ENCODE measurements at regions not wholly inside any gene's neighbourhood (a gene's known extent, or its start where the extent isn't known, plus 50 kb on each side); places are given as distances from the start of the nearest gene placed in this dataset.

DNA sequence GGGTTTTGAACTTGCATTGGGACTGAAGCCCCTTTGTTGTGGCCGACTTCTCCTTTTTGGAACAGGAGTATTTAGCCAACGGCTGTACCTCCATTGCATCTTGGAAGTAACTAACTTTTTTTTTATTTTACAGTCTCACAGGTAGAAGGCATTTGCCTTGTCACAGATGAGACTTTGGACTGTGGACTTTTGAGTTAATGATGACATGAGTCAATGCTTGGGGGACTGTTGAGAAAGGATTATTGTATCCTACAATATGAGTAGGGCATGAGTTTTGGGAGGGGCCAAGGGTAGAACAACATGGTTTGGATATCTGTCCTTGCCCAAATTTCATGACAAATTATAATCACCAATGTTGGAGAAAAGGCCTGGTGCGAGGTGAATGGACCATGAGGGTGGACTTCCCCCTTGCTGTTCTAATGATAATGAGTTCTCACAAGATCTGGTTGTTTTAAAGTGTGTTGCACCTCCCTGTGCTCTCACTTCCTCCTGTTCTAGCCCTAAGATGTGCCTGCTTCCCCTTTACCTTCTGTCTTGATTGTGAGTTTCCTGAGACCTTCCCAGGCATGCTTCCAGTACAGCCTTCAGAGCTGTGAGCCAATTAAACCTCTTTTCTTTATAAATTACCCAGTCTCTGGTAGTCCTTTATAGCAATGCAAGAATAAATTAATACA lies 1269.4 kb upstream of the CHAC2 start (continued):
- TF ChIP-seq PRDM6 (tag by site-specific recombination; IDR thresholded peaks at IDR 0.05) (no peak), ZNF585B (tag by site-specific recombination; IDR thresholded peaks at IDR 0.05) (no peak), ZNF416 (tag by site-specific recombination; IDR thresholded peaks at IDR 0.05) (no peak), MYNN (tag by site-specific recombination; IDR thresholded peaks at IDR 0.05; ENCODE audit: borderline replicate concordance) (no peak), ZNF544 (tag by site-specific recombination; IDR thresholded peaks at IDR 0.05) (no peak), PRDM2 (tag by site-specific recombination; IDR thresholded peaks at IDR 0.05; ENCODE audit: borderline replicate concordance) (no peak), ZNF658 (tag by site-specific recombination; IDR thresholded peaks at IDR 0.05) (no peak), ZNF623 (tag by site-specific recombination; IDR thresholded peaks at IDR 0.05) (no peak), ZNF707 (tag by site-specific recombination; IDR thresholded peaks at IDR 0.05) (no peak)

DNA sequence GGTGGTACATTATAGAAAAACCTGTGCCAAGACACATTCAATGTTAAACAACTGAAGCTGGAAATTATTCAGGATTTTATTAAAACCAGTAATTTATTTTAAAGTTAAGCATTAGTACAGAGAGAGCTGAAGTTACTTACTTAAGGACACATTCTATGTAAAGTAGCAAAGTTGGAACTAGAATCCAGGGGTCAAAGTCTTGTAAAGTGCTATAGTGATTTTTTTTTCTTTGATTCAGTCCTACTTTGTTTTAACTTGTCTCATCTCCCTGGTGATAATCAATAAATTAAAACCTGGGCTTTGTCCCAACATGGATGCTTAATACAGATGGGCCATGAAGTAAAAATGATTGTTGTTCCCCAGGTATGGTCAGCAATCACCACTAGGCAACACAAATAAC lies 1271.8 kb upstream of the CHAC2 start:
- Histone ChIP-seq H3K27ac (ENCODE audit: extremely low read depth, low read depth, low read length) (no peak overlapping the region), H3K9me3 (ENCODE audit: control insufficient read depth, insufficient read depth, low read depth, low read length) (no peaks in the 10 kb centered on the region), H3K4me3 (ENCODE audit: low read depth, low read length) (no peak overlapping the region), H3K36me3 (ENCODE audit: control insufficient read depth in 2 of 2, insufficient read depth in 1 of 2, low read length in 2 of 2) (no peaks in the 10 kb centered on the region), H3K4me1 (ENCODE audit: control insufficient read depth, insufficient read depth, low read length) (no peaks in the 10 kb centered on the region)
- POLR2A ChIA-PET: no interaction called here
- CTCF ChIA-PET: no interaction called here
- TF ChIP-seq REPIN1 (tag by site-specific recombination; IDR thresholded peaks at IDR 0.05; ENCODE audit: low read depth): no peak

- ChIA-PET CTCF (interaction anchor here (0.7 kb wide), 1 partner anchor 1331 kb away, joined by 3 read pairs; no protein-coding TSS in a partner anchor), POLR2A (no interaction called here)
Measured at GRCh38 chr2:52477166-52477565, 1290.4 kb upstream of the CHAC2 start.

DNA sequence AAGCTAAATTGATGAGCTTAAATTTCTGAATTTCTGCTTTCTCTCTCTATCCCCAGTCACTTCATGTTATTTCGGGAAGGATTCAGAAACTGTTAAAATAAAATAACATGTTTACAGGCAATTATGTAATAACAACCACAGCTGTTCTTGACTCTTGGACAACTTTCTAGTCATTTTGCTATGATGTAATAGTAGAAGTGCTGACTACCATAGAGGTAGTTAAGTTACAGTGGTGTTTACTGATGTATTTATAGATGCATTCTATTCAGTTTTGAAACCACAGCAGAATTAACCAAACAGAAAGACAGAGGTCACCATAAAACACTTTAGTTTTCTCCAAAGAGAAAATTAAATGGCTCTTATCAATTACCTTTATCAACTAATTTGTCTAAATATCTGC lies 1292.0 kb upstream of the CHAC2 start:
- H3K36me3 ChIP-seq (ENCODE audit: control insufficient read depth in 2 of 2, insufficient read depth in 1 of 2, low read length in 2 of 2): no peaks in the 10 kb centered on the region
- no peaks in the 10 kb centered on the region for H3K4me1 ChIP-seq (ENCODE audit: control insufficient read depth, insufficient read depth, low read length)
- no peak overlapping the region for H3K4me3 ChIP-seq (ENCODE audit: low read depth, low read length)
- POLR2A ChIA-PET: no interaction called here
- H3K27ac ChIP-seq (ENCODE audit: extremely low read depth, low read depth, low read length): no peak overlapping the region
- CTCF ChIA-PET: no interaction called here
- no peaks in the 10 kb centered on the region for H3K9me3 ChIP-seq (ENCODE audit: control insufficient read depth, insufficient read depth, low read depth, low read length)
- TF ChIP-seq ATF2 (tag by site-specific recombination; IDR thresholded peaks at IDR 0.05; ENCODE audit: low read depth) (no peak), HOXD13 (CRISPR knock-in tag; IDR thresholded peaks at IDR 0.05; ENCODE audit: borderline replicate concordance) (no peak), ZNF843 (tag by site-specific recombination; IDR thresholded peaks at IDR 0.05) (no peak), ZNF350 (tag by site-specific recombination; IDR thresholded peaks at IDR 0.05) (no peak), ZNF404 (tag by site-specific recombination; IDR thresholded peaks at IDR 0.05) (no peak), PRDM6 (tag by site-specific recombination; IDR thresholded peaks at IDR 0.05) (no peak), ZNF221 (tag by site-specific recombination; IDR thresholded peaks at IDR 0.05; ENCODE audit: borderline replicate concordance) (no peak)

More at GRCh38 chr2:52477166-52477565, 1290.4 kb upstream of the CHAC2 start:
- TF ChIP-seq ZNF426 (tag by site-specific recombination; IDR thresholded peaks at IDR 0.05): no peak
- TF ChIP-seq ZNF549 (tag by site-specific recombination; IDR thresholded peaks at IDR 0.05): no peak
- Histone ChIP-seq H3K9me3 (ENCODE audit: control insufficient read depth, insufficient read depth, low read depth, low read length) (no peaks in the 10 kb centered on the region), H3K4me3 (ENCODE audit: low read depth, low read length) (no peak overlapping the region), H3K4me1 (ENCODE audit: control insufficient read depth, insufficient read depth, low read length) (no peaks in the 10 kb centered on the region), H3K36me3 (ENCODE audit: control insufficient read depth in 2 of 2, insufficient read depth in 1 of 2, low read length in 2 of 2) (no peaks in the 10 kb centered on the region), H3K27ac (ENCODE audit: extremely low read depth, low read depth, low read length) (no peak overlapping the region)
